GM21390 (cell line): ENCODE measurements at regions not wholly inside any gene's neighbourhood (a gene's known extent, or its start where the extent isn't known, plus 50 kb on each side); places are given as distances from the start of the nearest gene placed in this dataset.

Experiments
- ATAC-seq: cut with Tn5 transposase; IDR thresholded peaks from one replicate; pipeline ENCODE4 v1.9.1; 2021; ENCODE audit not compliant: unreplicated experiment

- no peak for ATAC-seq
Observed at GRCh38 chr10:129024046-129024445, 443.0 kb upstream of the MGMT start.

GRCh38 chr10:129025787-129026186 lies 441.3 kb upstream of the MGMT start:
- ATAC-seq = no peak

DNA sequence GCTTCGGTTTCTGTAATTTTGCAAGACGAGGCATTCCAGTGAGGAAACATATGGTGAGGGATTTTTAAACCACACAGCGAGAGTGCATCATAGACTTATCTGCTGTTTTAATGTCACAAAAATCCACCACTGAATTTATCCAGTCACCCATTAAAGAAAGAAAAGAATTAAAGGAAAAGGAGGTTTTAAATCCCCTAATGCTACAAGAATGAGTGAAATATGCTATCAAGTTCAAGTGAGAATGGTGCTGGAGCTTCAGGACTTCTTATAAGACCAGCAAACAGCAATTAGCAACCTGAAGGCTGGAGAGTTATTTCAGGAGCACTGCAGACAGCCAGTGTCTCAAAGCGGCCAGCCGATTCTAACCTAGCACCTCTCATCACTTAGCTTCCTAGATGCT lies 439.1 kb upstream of the MGMT start:
- ATAC-seq = no peak

DNA sequence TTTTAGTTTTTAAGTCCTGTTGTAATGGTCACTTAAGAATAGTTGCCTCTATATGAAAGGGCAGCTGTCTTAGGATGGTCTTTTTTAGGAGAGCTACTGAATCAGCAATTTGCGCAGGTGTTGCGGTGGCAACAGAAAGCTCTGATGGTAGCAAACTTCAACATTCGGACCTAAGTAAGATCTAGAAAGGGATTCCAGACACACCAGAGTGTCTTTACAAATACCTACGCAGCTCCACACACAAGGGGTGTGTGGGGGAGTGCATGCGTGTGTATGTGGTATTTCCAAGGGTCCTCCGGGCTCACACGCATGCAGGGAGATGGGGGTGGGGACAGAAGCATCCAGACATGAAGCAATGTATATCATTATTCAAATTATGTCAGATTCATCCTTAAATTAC lies 438.6 kb upstream of the MGMT start:
- ATAC-seq = no peak

DNA sequence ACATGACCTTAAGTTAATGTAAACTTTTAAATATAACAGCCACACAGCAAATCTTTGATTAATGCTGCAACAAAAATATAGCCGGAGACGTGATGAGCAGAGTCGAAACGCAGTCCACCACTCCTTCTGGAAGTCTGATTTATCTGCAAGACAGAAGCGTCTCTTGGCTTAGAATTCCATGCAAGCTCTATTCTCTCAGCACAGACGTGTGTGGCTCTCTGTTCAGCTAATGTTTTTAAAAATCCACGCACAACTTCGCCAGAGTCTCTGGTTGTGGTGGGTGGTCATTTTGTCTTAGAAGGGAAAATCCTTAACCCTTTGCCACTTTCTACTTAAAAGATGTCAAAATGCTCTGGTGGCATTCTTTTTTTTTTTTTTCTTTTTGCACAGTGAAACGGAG lies 438.0 kb upstream of the MGMT start:
- ATAC-seq = no peak

DNA sequence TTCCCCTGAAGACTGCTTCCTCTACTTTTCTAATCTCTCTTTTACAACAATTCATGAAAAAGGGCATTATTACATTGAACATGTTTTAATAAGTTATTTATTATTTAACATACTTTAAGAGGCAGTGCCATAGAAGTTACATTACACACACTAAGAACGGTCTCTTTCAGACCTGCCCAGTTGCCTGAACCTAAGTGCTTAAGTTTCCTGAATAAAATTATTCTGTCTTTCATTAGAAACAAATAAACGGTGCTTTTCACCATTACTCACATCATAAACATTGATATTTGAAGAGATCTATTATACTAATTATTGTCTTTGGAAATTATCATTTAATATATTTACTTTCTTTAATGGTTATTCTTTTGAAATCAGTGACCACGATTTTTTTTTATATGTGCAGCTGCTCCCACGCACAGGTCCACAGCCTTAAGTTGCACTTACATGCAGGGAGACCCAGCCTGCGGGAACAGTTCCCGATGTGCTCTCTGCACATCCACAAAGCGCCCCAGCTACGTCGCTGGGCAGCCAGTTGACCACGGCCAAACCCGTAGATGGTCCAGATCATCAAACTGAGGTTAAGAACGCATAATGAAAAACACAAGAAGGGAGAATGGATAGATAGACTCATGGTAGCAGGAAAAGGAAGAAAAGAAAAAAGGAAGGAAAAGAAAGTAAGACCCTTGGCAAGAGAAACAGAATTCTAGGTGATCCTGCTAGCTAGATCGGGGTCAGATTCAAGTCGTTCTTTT lies 437.0 kb upstream of the MGMT start:
- ATAC-seq = no peak

GRCh38 chr10:129030603-129030895 lies 436.5 kb upstream of the MGMT start:
- no peak for ATAC-seq

DNA sequence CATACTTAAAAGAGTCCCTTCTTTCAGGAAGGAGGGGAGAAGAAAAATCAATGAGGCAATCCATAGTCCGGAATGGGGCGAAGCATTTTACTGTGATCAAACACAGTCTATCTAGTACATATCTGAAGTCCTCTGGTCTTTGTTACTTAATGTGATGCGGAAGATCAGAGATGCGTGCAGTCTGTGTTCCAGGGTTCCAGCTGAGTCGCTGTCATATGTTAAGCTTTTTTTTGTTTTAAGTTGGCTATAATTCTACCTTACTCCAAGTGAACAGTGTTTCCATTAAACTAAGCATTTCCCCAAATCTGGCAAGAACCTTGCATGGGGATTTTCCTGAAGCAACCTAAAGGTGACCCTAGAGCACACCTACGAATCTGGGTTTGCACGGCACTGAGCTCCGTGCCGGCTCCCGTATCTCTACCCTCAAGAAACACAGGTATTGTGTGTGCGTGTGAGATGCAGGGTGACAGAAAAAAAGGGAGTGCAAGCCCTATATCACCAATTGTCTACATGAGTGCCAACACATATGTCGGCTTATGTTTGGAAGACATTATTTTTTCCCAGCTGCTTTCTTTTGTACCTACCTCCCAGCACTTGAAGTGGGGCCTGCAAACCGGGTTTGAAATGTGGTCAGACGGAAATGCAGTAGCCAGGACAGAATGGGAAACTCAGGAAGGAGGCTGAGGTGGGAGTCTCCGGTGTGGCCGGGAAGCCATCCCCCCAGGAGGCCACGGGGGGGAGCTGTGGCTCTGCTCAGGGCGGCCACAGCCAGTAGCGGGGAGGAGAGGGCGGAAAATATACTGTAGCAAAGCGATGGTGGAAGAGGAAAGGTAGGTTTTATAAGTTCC lies 435.8 kb upstream of the MGMT start:
- no peak for ATAC-seq

DNA sequence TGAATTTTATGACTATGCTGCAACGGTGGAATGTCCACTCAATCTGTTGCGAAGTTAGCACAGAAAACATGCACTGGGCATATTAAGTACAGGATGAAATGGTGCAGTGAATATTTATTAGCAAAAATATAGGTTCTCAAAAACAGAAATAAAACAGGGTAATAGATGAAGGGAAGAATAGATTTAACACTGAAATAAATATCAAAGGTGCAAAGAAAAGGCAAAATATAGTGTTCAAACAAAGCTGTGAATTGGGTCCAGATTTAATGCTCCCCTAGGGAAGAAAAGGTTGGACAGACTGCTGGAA lies 435.2 kb upstream of the MGMT start:
- no peak for ATAC-seq

GRCh38 chr10:129032372-129033313 lies 434.4 kb upstream of the MGMT start:
- no peak for ATAC-seq

DNA sequence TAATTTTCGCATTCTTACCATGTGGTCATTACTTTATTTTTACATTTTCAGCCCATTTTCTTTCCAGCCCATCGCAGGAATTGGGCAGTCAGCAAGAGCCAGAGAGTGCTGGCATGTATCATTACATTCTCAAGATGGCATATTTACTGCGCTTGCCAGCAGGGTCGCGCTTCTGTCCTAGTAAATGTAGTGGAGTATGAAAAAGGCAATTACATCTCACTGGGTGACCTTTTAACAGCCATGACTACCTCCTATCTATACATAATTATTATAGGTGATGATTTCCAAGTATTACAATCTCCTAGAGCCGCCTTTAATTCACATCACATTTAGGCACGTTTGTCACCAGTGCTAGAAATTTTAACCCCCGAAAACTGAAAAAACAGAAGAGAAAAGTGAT lies 433.7 kb upstream of the MGMT start:
- no peak for ATAC-seq

DNA sequence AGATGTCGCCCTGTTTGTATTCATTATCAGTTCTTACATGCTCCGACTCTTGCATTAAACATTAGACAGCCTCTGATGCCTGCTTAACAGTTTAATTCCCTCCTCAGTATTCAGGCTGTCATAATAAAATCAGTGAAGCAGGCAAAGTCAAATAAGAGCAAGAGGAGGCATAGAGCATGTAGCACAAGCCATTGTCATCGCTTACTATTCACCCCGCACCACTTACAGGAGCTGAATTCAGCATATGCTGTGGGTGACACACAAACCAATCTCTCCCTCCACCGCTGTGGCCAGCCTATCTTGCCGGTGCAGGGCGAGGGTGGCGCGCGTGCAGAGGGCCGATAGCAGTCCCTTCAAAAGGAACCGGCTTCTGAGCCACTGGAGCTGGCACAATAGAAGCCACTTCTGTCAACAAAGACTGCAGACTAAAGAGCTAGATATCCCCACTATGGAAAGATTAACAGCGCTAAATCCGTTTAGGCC lies 433.2 kb upstream of the MGMT start:
- no peak for ATAC-seq

GRCh38 chr10:129035052-129035827 lies 431.8 kb upstream of the MGMT start:
- ATAC-seq = no peak

- no peak for ATAC-seq
Observed at GRCh38 chr10:129038522-129038921, 428.5 kb upstream of the MGMT start.

GRCh38 chr10:129039406-129040370 lies 427.4 kb upstream of the MGMT start:
- no peak for ATAC-seq

GRCh38 chr10:129040377-129040776 lies 426.7 kb upstream of the MGMT start:
- ATAC-seq = no peak

GRCh38 chr10:129041916-129042315 lies 425.1 kb upstream of the MGMT start:
- no peak for ATAC-seq

DNA sequence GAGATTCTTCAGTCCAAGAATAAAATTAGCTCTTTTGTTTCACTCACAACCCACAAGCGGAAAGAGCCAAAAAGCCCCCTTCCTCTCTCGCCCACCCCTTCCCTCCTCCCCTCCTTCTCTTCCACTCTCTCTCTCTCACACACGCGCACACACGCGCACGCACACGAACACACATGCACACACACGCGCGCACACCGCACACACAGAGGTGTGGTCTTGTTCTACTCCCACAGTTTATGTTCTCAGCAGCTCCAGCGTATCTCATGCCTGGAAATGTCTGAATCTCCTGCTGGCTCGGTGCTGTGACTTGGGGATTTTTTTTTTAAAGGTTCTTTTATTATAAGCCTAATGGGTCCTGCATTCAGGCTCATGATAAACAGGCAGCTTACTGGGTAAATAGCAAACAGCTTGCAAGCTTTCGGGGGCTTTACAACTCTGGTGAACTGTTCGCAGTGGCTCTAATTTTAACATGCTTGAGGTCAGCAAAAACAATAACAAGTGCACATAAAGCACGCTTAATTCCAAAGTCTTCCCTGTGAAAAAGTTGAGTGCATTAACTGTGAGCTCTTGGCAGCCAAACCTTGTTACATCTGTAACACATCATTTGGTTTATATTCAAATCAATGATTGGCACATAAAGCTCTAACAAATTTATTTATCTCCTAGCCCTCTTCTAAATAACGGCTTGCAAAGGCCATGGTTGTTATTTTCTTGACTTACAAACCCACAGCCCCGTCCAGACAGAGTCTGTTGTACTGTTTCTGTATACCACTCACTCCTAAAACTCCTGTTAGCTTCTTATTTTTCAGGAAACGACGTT lies 424.1 kb upstream of the MGMT start:
- no peak for ATAC-seq

DNA sequence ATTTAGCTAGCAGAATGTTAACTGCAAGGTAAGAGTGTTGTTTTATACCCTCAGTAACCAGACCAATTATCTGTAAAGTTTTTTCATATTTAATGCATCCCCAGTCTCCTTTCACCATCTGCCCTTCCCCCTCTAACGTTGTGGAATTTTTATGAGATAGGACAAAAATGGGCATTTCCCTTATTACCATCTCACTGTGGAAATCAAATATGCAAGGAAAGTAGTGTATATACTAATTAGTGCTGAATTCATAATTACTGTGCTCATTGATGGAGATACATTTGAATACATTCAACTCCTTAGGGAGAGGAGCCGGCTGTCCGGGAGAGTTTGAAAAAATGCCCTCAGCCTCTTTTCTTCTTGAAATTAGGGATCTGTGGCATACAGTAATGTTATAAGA lies 423.4 kb upstream of the MGMT start:
- ATAC-seq = no peak
